Panc1 (cell line): ENCODE measurements at regions not wholly inside any gene's neighbourhood (a gene's known extent, or its start where the extent isn't known, plus 50 kb on each side); places are given as distances from the start of the nearest gene placed in this dataset.

Source experiments
- ATAC-seq: fragments of 200-7000 bp; cut with Tn5 transposase; 2 replicates; pipeline ENCODE4 v1.9.1; 2020; ENCODE audit warnings: mild to moderate bottlenecking, moderate library complexity
- BruUV-seq: library from RNA; stranded (reverse); fragments of 400-500 nt; replicated peaks from 2 replicates; lab custom pipeline; 2021; lab: Mats Ljungman, UMichigan
- CTCF ChIA-PET: fragments of 300-600 bp; sonication (Branson Sonifier 250); formaldehyde crosslinking; loops from one replicate; lab custom pipeline; 2022; ENCODE audit warnings: antibody characterized with exemption; lab: Charles Lee
- POLR2A ChIA-PET: fragments of 300-600 bp; sonication (Branson Sonifier 250); formaldehyde crosslinking; loops from one replicate; lab custom pipeline; 2022; ENCODE audit warnings: antibody characterized with exemption; lab: Charles Lee
- DNase-seq: peaks from one replicate; pipeline ENCODE4 v3.0.0-alpha.2; 2010; ENCODE audit warnings: low read depth, low spot score
- H3K27ac ChIP-seq: 2 replicates; pipeline ENCODE4 v1.5.1; 2011; ENCODE audit warnings: mild to moderate bottlenecking, low read length, inconsistent platforms
- H3K27me3 ChIP-seq: fragments of 200-500 bp; sonication (Bioruptor generic); 2 replicates; pipeline ENCODE4 v1.6.0; 2014; ENCODE audit warnings: low read length, inconsistent platforms; ENCODE audit not compliant: control insufficient read depth, insufficient read depth
- H3K36me3 ChIP-seq: fragments of 200-500 bp; sonication (Bioruptor generic); 2 replicates; pipeline ENCODE4 v1.5.1; 2014; ENCODE audit warnings: inconsistent platforms, mild to moderate bottlenecking, low read length, moderate library complexity; ENCODE audit not compliant: control insufficient read depth, insufficient read depth
- H3K4me1 ChIP-seq: 2 replicates; pipeline ENCODE4 v1.5.1; 2011; ENCODE audit warnings: inconsistent platforms, mild to moderate bottlenecking, low read length, moderate library complexity; ENCODE audit not compliant: control insufficient read depth, insufficient read depth
- H3K4me3 ChIP-seq, 2 experiments: 2 replicates each; pipeline ENCODE4 v1.5.1; 2011 to 2012; ENCODE audit warnings: low read depth in 2 of 2, low read length in 2 of 2, mild to moderate bottlenecking in 2 of 2, inconsistent platforms in 1 of 2, moderate library complexity in 1 of 2
- H3K9me3 ChIP-seq: fragments of 200-500 bp; sonication (Bioruptor generic); 2 replicates; pipeline ENCODE4 v1.5.1; 2014; ENCODE audit warnings: low read depth, mild to moderate bottlenecking, inconsistent platforms, low read length, moderate library complexity; ENCODE audit not compliant: control insufficient read depth, insufficient read depth
- CTCF ChIP-seq: fragments of 450-650 bp; IDR thresholded peaks from 2 replicates; pipeline ENCODE4 v1.5.1; 2017; ENCODE audit warnings: mild to moderate bottlenecking
- POLR2AphosphoS5 ChIP-seq: IDR thresholded peaks from 2 replicates; pipeline ENCODE4 v1.6.1; 2012; ENCODE audit warnings: mild to moderate bottlenecking, low read depth, low read length, moderate library complexity
- REST ChIP-seq, 2 experiments: IDR thresholded peaks; 2 replicates each; pipeline ENCODE4 v1.6.1; 2011 to 2012; ENCODE audit warnings: low read depth in 2 of 2, control low read depth in 1 of 2, low read length in 1 of 2, mild to moderate bottlenecking in 1 of 2, moderate library complexity in 1 of 2; ENCODE audit not compliant: insufficient read depth in 1 of 2
- SIN3A ChIP-seq: IDR thresholded peaks from 2 replicates; pipeline ENCODE4 v1.6.1; 2012; ENCODE audit warnings: low read depth, mild to moderate bottlenecking, low read length, moderate library complexity, borderline replicate concordance; ENCODE audit not compliant: insufficient read depth
- TCF7L2 ChIP-seq: IDR thresholded peaks from 2 replicates; pipeline ENCODE4 v1.6.1; 2011; ENCODE audit warnings: mild to moderate bottlenecking, low read depth, low read length, inconsistent platforms
- in situ Hi-C: cut with HindIII; loops from 2 replicates; pipeline ENCODE4 v1.10.0; 2016; ENCODE audit warnings: low sequenced_read_pairs, low pct_unique_long_range_greater_than_20kb
- intact Hi-C: fragments of 100-400 bp; cut with micrococcal nuclease; formaldehyde crosslinking; loops from one replicate; pipeline ENCODE4 v1.10.0; 2022; ENCODE audit not compliant: unreplicated experiment

GRCh38 chr13:91181892-91182291 is 165.6 kb upstream of the MIR17HG start:
- intact Hi-C loops, result no loop called here

GRCh38 chr13:91184244-91184926 is 163.1 kb upstream of the MIR17HG start:
- Histone ChIP-seq H3K27ac (no peak overlapping the region), H3K36me3 (no peaks in the 10 kb centered on the region), H3K4me3 (no peak overlapping the region), H3K4me1 (no peaks in the 10 kb centered on the region), H3K27me3 (no peaks in the 10 kb centered on the region), H3K9me3 (no peaks in the 10 kb centered on the region)
- ChIA-PET POLR2A (no interaction called here), CTCF (interaction anchor here (0.6 to 1.1 kb wide), 2 partner anchors 18 to 50 kb away, joined by 3 read pairs; no protein-coding TSS in a partner anchor)
- intact Hi-C loops (loop anchor here (2.0 kb wide), 1 partner anchor 50 kb away; no protein-coding TSS in a partner anchor), in situ Hi-C loops (no loop called here)
- no peak for ATAC-seq
- BruUV-seq, result no TSS peak
- TF ChIP-seq POLR2AphosphoS5, result no peak
- TF ChIP-seq REST (IDR thresholded peaks at IDR 0.05; ENCODE audit: insufficient read depth in 1 of 2, low read depth in 2 of 2, low read length in 1 of 2), result no peak
- TF ChIP-seq TCF7L2, result no peak
- TF ChIP-seq CTCF, result no peak
- no peak for TF ChIP-seq SIN3A
- no peak for DNase-seq

More at GRCh38 chr13:91181892-91182291, 165.6 kb upstream of the MIR17HG start:
- no peaks in the 10 kb centered on the region for H3K4me1 ChIP-seq
- no peak overlapping the region for H3K27ac ChIP-seq
- BruUV-seq, result no TSS peak
- no peaks in the 10 kb centered on the region for H3K36me3 ChIP-seq
- in situ Hi-C loops, result no loop called here
- H3K27me3 ChIP-seq, result no peaks in the 10 kb centered on the region
- no peaks in the 10 kb centered on the region for H3K9me3 ChIP-seq
- ATAC-seq (no peak), DNase-seq (no peak)
- CTCF ChIA-PET, result interaction anchor here (0.6 to 0.7 kb wide), 2 partner anchors 47 to 1123 kb away, joined by 3 read pairs; no protein-coding TSS in a partner anchor
- H3K4me3 ChIP-seq, result no peak overlapping the region
- no peak for TF ChIP-seq SIN3A
- TF ChIP-seq TCF7L2, result no peak
- no peak for TF ChIP-seq REST (IDR thresholded peaks at IDR 0.05; ENCODE audit: insufficient read depth in 1 of 2, low read depth in 2 of 2, low read length in 1 of 2)
- no peak for TF ChIP-seq POLR2AphosphoS5
- TF ChIP-seq CTCF, result no peak
- POLR2A ChIA-PET, result no interaction called here
